ENCODE measurements at regions not wholly inside any gene's neighbourhood (a gene's known extent, or its start where the extent isn't known, plus 50 kb on each side); places are given as distances from the start of the nearest gene placed in this dataset.

- H3K27ac ChIP-seq = no peak overlapping the region
- no peak overlapping the region for H3K4me3 ChIP-seq
- intact Hi-C loops (cut with DNase I) = no loop called here
- TF ChIP-seq CTCF (IDR thresholded peaks at IDR 0.05) = no peak
- no peak for ATAC-seq
- H3K9me3 ChIP-seq = no peaks in the 10 kb centered on the region
- no peaks in the 10 kb centered on the region for H3K4me1 ChIP-seq
- no peaks in the 10 kb centered on the region for H3K27me3 ChIP-seq
- H3K36me3 ChIP-seq = no peaks in the 10 kb centered on the region
- no peak for DNase-seq
Observed at GRCh38 chr12:19052689-19053088, 76.8 kb upstream of the PLEKHA5 start.

- H3K9me3 ChIP-seq = no peaks in the 10 kb centered on the region
- no peak overlapping the region for H3K4me3 ChIP-seq
- ATAC-seq = no peak
- DNase-seq = no peak
- H3K4me1 ChIP-seq = no peaks in the 10 kb centered on the region
- H3K27ac ChIP-seq = no peak overlapping the region
- no peaks in the 10 kb centered on the region for H3K36me3 ChIP-seq
- H3K27me3 ChIP-seq = no peaks in the 10 kb centered on the region
- intact Hi-C loops (cut with DNase I) = no loop called here
- no peak for TF ChIP-seq CTCF (IDR thresholded peaks at IDR 0.05)
Observed at GRCh38 chr12:19053218-19053617, 76.3 kb upstream of the PLEKHA5 start.

- DNase-seq = no peak
- no peak for ATAC-seq
- no peak for TF ChIP-seq CTCF (IDR thresholded peaks at IDR 0.05)
- intact Hi-C loops (cut with DNase I) = no loop called here
- H3K36me3 ChIP-seq = no peaks in the 10 kb centered on the region
- no peaks in the 10 kb centered on the region for H3K27me3 ChIP-seq
- H3K4me3 ChIP-seq = no peak overlapping the region
- no peak overlapping the region for H3K27ac ChIP-seq
- H3K9me3 ChIP-seq = no peaks in the 10 kb centered on the region
- H3K4me1 ChIP-seq = no peaks in the 10 kb centered on the region
Observed at GRCh38 chr12:19054035-19054434, 75.5 kb upstream of the PLEKHA5 start.

GRCh38 chr12:19055589-19055988, 73.9 kb upstream of the PLEKHA5 start:
- intact Hi-C loops (cut with DNase I) = no loop called here
- no peaks in the 10 kb centered on the region for H3K36me3 ChIP-seq
- DNase-seq (no peak), ATAC-seq (no peak)
- no peak overlapping the region for H3K4me3 ChIP-seq
- TF ChIP-seq CTCF (IDR thresholded peaks at IDR 0.05) = no peak
- H3K27me3 ChIP-seq = no peaks in the 10 kb centered on the region
- no peak overlapping the region for H3K27ac ChIP-seq
- no peaks in the 10 kb centered on the region for H3K4me1 ChIP-seq
- H3K9me3 ChIP-seq = no peaks in the 10 kb centered on the region

- Histone ChIP-seq H3K36me3 (no peaks in the 10 kb centered on the region), H3K9me3 (no peaks in the 10 kb centered on the region), H3K4me3 (no peak overlapping the region), H3K27ac (no peak overlapping the region), H3K4me1 (no peaks in the 10 kb centered on the region), H3K27me3 (no peaks in the 10 kb centered on the region)
- no peak for ATAC-seq
- TF ChIP-seq CTCF (IDR thresholded peaks at IDR 0.05) = no peak
- intact Hi-C loops (cut with DNase I) = no loop called here
- no peak for DNase-seq
Observed at GRCh38 chr12:19058235-19059021, 71.1 kb upstream of the PLEKHA5 start.

- Histone ChIP-seq H3K4me1 (no peaks in the 10 kb centered on the region), H3K9me3 (no peaks in the 10 kb centered on the region), H3K4me3 (no peak overlapping the region), H3K27me3 (no peaks in the 10 kb centered on the region), H3K36me3 (no peaks in the 10 kb centered on the region), H3K27ac (no peak overlapping the region)
- TF ChIP-seq CTCF (IDR thresholded peaks at IDR 0.05) = no peak
- DNase-seq (no peak), ATAC-seq (no peak)
- intact Hi-C loops (cut with DNase I) = no loop called here
Observed at GRCh38 chr12:19064713-19065112, 64.8 kb upstream of the PLEKHA5 start.
